ENCODE measurements at regions not wholly inside any gene's neighbourhood (a gene's known extent, or its start where the extent isn't known, plus 50 kb on each side); places are given as distances from the start of the nearest gene placed in this dataset.

GRCh38 chr1:34547046-34547674 is 207.7 kb upstream of the GJB5 start:
- TF ChIP-seq CTCF (IDR thresholded peaks at IDR 0.05; ENCODE audit: insufficient read depth, low read depth, low read length, missing control alignments): peak; percentile 33
- H3K4me3 ChIP-seq (ENCODE audit: low read depth, low read length): no peak overlapping the region
- DNase-seq (ENCODE audit: low read depth): no peak

DNA sequence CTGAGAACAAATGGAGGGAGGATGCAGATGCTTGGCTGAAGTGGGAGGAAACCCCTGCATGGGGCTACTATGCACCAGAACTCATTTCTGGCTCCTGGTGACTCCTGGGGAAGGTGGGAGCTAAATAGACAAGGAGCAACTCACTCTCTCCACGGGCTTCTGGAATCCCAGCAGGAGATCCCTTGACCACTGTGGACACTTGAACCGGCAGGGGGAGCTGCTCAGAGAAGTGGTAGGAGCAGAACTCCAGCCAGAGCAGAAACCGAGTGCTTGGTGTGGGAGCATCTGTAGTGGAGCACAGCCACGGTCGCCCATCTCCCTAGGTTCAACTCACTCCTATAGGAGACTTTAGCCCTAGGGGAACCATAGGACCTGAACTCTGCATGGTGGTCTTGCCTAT is 205.6 kb upstream of the GJB5 start:
- peak; percentile 20 for TF ChIP-seq CTCF (IDR thresholded peaks at IDR 0.05; ENCODE audit: insufficient read depth, low read depth, low read length, missing control alignments)
- DNase-seq (ENCODE audit: low read depth): peak; percentile 26
- no peak overlapping the region for H3K4me3 ChIP-seq (ENCODE audit: low read depth, low read length)

GRCh38 chr1:34578306-34578705 is 176.5 kb upstream of the GJB5 start:
- TF ChIP-seq CTCF (IDR thresholded peaks at IDR 0.05; ENCODE audit: insufficient read depth, low read depth, low read length, missing control alignments): no peak
- no peak overlapping the region for H3K4me3 ChIP-seq (ENCODE audit: low read depth, low read length)
- DNase-seq (ENCODE audit: low read depth): no peak

DNA sequence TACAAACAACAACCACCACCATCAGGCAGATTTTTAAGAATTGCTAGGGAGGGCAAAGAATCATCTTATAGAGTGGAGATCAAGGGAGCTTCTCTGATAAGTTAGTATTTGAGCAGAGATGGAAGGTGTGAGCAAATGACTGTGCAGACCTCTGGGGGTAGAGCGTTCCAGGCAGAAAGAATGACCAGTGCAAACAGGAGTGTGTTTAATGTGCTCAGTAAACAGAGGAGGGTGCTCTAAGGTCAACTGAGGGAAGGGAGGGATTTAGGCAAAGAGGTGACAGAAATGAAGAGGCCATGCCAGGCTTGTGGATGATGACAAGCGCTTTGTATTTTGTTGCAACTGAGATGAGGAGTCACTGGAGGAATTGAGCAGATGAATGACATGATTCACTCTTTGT is 172.5 kb upstream of the GJB5 start:
- TF ChIP-seq CTCF (IDR thresholded peaks at IDR 0.05; ENCODE audit: insufficient read depth, low read depth, low read length, missing control alignments): no peak
- H3K4me3 ChIP-seq (ENCODE audit: low read depth, low read length): no peak overlapping the region

GRCh38 chr1:34587761-34588160 is 167.1 kb upstream of the GJB5 start:
- DNase-seq (ENCODE audit: low read depth): no peak

More for the DNA sequence above, 172.5 kb upstream of the GJB5 start:
- DNase-seq (ENCODE audit: low read depth): no peak

GRCh38 chr1:34590211-34590623 is 164.6 kb upstream of the GJB5 start:
- DNase-seq (ENCODE audit: low read depth): peak; percentile 18
- no peak for TF ChIP-seq CTCF (IDR thresholded peaks at IDR 0.05; ENCODE audit: insufficient read depth, low read depth, low read length, missing control alignments)
- H3K4me3 ChIP-seq (ENCODE audit: low read depth, low read length): no peak overlapping the region

More at GRCh38 chr1:34587761-34588160, 167.1 kb upstream of the GJB5 start:
- no peak overlapping the region for H3K4me3 ChIP-seq (ENCODE audit: low read depth, low read length)
- no peak for TF ChIP-seq CTCF (IDR thresholded peaks at IDR 0.05; ENCODE audit: insufficient read depth, low read depth, low read length, missing control alignments)
